HG03342 (cell line): ENCODE measurements at regions not wholly inside any gene's neighbourhood (a gene's known extent, or its start where the extent isn't known, plus 50 kb on each side); places are given as distances from the start of the nearest gene placed in this dataset.
"Not testable (repeated sequence)": the region's sequence is repeated elsewhere in the genome, so short reads cannot be mapped to it uniquely, and the experiment has no call there.

ENCODE experiments used
- ATAC-seq: cut with Tn5 transposase; IDR thresholded peaks from one replicate; pipeline ENCODE4 v1.9.1; 2021; ENCODE audit warnings: mild to moderate bottlenecking, moderate library complexity; ENCODE audit not compliant: unreplicated experiment

- ATAC-seq, result no peak
Measured at GRCh38 chr11:129503646-129504045, 128.0 kb downstream of the BARX2 start.

GRCh38 chr11:129505266-129505665 lies 129.6 kb downstream of the BARX2 start:
- ATAC-seq, result no peak

GRCh38 chr11:129508163-129508562 lies 132.5 kb downstream of the BARX2 start:
- no peak for ATAC-seq

- no peak for ATAC-seq
Measured at GRCh38 chr11:129528296-129528695, 152.6 kb downstream of the BARX2 start.

- no peak for ATAC-seq
Measured at GRCh38 chr11:129530154-129530895, 154.7 kb downstream of the BARX2 start.

GRCh38 chr11:129533395-129533794 lies 157.7 kb downstream of the BARX2 start:
- ATAC-seq, result no peak

- no peak for ATAC-seq
Measured at GRCh38 chr11:129536338-129536737, 160.7 kb downstream of the BARX2 start.

- ATAC-seq, result no peak
Measured at GRCh38 chr11:129538323-129538722, 162.7 kb downstream of the BARX2 start.

GRCh38 chr11:129543515-129544290 lies 168.1 kb downstream of the BARX2 start:
- ATAC-seq, result no peak

- no peak for ATAC-seq
Measured at GRCh38 chr11:129544691-129545090, 169.0 kb downstream of the BARX2 start.

GRCh38 chr11:129546266-129546665 lies 170.6 kb downstream of the BARX2 start:
- ATAC-seq, result no peak

GRCh38 chr11:129557421-129557820 lies 181.8 kb downstream of the BARX2 start:
- ATAC-seq, result no peak

- ATAC-seq, result no peak
Measured at GRCh38 chr11:129569007-129569406, 193.4 kb downstream of the BARX2 start.

GRCh38 chr11:129572667-129573066 lies 197.0 kb downstream of the BARX2 start:
- ATAC-seq, result not testable (repeated sequence)

GRCh38 chr11:129573161-129573560 lies 197.5 kb downstream of the BARX2 start:
- no peak for ATAC-seq

GRCh38 chr11:129574431-129574830 lies 198.8 kb downstream of the BARX2 start:
- ATAC-seq, result no peak

GRCh38 chr11:129576652-129577051 lies 201.0 kb downstream of the BARX2 start:
- no peak for ATAC-seq

- no peak for ATAC-seq
Measured at GRCh38 chr11:129578006-129578405, 202.4 kb downstream of the BARX2 start.

- ATAC-seq, result no peak
Measured at GRCh38 chr11:129580278-129580677, 204.6 kb downstream of the BARX2 start.

GRCh38 chr11:129584316-129584715 lies 208.7 kb downstream of the BARX2 start:
- no peak for ATAC-seq

GRCh38 chr11:129589190-129589860 lies 213.7 kb downstream of the BARX2 start:
- ATAC-seq, result no peak
